Chondrocyte (in vitro differentiated cells): ENCODE measurements at regions not wholly inside any gene's neighbourhood (a gene's known extent, or its start where the extent isn't known, plus 50 kb on each side); places are given as distances from the start of the nearest gene placed in this dataset.

Experiments
- DNase-seq: peaks from one replicate; pipeline ENCODE4 v3.0.0; 2021; ENCODE audit warnings: mixed read lengths, low spot score
- H3K27ac Mint-ChIP-seq: one replicate; pipeline ENCODE4 v1.8.0; 2021; ENCODE audit warnings: mild to moderate bottlenecking, moderate library complexity, mixed read lengths; ENCODE audit not compliant: unreplicated experiment
- H3K27me3 Mint-ChIP-seq: 2 replicates; pipeline ENCODE4 v1.8.0; 2021; ENCODE audit warnings: low read depth, mixed read lengths
- H3K36me3 Mint-ChIP-seq: 2 replicates; pipeline ENCODE4 v1.8.0; 2021; ENCODE audit warnings: low read depth, mixed read lengths
- H3K4me1 Mint-ChIP-seq: 2 replicates; pipeline ENCODE4 v1.8.0; 2021; ENCODE audit warnings: low read depth, mild to moderate bottlenecking, mixed read lengths
- H3K4me3 Mint-ChIP-seq: one replicate; pipeline ENCODE4 v1.8.0; 2021; ENCODE audit warnings: mild to moderate bottlenecking, moderate library complexity, mixed read lengths; ENCODE audit not compliant: unreplicated experiment
- H3K9me3 Mint-ChIP-seq: 2 replicates; pipeline ENCODE4 v1.8.0; 2021; ENCODE audit warnings: low read depth, mixed read lengths
- CTCF ChIP-seq: fragments of 200-600 bp; sonication (generic); IDR thresholded peaks from 2 replicates; pipeline ENCODE4 v1.5.0; 2021; ENCODE audit warnings: antibody characterized with exemption, mild to moderate bottlenecking, moderate library complexity

- Mint-ChIP-seq H3K4me1 (no peaks in the 10 kb centered on the region), H3K9me3 (no peaks in the 10 kb centered on the region), H3K36me3 (no peaks in the 10 kb centered on the region), H3K27ac (no peak overlapping the region), H3K4me3 (no peak overlapping the region), H3K27me3 (no peaks in the 10 kb centered on the region)
- no peak for DNase-seq
- no peak for TF ChIP-seq CTCF
These were observed 170.6 kb downstream of the FAM43A start for GRCh38 chr3:194856296-194856695.

GRCh38 chr3:194857469-194858113 is 171.9 kb downstream of the FAM43A start:
- Mint-ChIP-seq H3K4me3 (no peak overlapping the region), H3K9me3 (no peaks in the 10 kb centered on the region), H3K4me1 (no peaks in the 10 kb centered on the region), H3K27ac (no peak overlapping the region), H3K36me3 (no peaks in the 10 kb centered on the region), H3K27me3 (peaks cover 3% of the 10 kb centered on the region)
- no peak for TF ChIP-seq CTCF
- DNase-seq: no peak

- H3K4me3 Mint-ChIP-seq: no peak overlapping the region
- H3K4me1 Mint-ChIP-seq: no peaks in the 10 kb centered on the region
- no peak for DNase-seq
- H3K9me3 Mint-ChIP-seq: no peaks in the 10 kb centered on the region
- no peak for TF ChIP-seq CTCF
- peaks cover 9% of the 10 kb centered on the region for H3K27me3 Mint-ChIP-seq
- no peaks in the 10 kb centered on the region for H3K36me3 Mint-ChIP-seq
- H3K27ac Mint-ChIP-seq: no peak overlapping the region
These were observed 172.7 kb downstream of the FAM43A start for GRCh38 chr3:194858382-194858781.

DNA sequence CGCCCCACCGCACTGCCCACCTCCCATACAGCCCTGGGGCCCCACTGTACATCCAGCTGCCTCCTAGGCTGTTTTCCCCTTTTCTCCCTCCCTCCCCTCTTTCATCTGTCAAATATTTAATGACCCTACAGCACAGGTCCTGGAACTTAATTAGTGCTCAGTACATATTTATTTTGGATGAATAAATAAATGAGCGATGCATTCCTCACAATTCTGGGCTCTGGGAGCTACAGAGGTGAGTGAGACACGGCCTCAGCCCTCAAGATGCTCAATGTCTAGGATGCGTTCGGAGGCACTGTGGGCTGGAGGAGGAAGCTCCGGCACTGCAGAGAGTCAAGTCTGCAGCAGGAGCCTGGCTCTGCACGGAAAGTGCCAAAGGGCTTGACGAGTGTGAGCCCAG is 175.0 kb downstream of the FAM43A start:
- Mint-ChIP-seq H3K27me3 (peaks cover 9% of the 10 kb centered on the region), H3K36me3 (no peaks in the 10 kb centered on the region), H3K4me3 (no peak overlapping the region), H3K4me1 (no peaks in the 10 kb centered on the region), H3K9me3 (no peaks in the 10 kb centered on the region), H3K27ac (no peak overlapping the region)
- no peak for DNase-seq
- no peak for TF ChIP-seq CTCF

DNA sequence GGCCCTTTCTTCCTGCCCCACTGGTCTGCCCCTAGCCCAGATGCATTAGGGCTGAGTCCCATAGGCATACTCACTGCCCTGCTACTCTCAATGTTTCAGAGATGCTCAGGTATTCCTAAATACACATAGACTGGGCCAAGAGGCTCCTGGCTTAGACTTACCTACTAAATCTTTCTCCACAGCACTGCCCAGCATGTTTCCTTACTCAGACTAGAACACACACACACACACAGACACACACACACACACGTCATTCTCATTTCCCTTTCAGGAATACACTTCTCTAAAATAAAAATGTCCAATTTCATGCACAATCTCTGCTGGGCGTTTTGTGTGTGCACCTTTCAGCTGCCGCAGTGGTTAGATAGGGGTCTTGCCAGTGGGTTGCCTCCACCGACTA is 175.7 kb downstream of the FAM43A start:
- Mint-ChIP-seq H3K4me3 (no peak overlapping the region), H3K27me3 (peaks cover 9% of the 10 kb centered on the region), H3K4me1 (no peaks in the 10 kb centered on the region), H3K9me3 (no peaks in the 10 kb centered on the region), H3K36me3 (no peaks in the 10 kb centered on the region), H3K27ac (no peak overlapping the region)
- no peak for TF ChIP-seq CTCF
- DNase-seq: no peak
